NCI-H226 (cell line): ENCODE measurements at regions not wholly inside any gene's neighbourhood (a gene's known extent, or its start where the extent isn't known, plus 50 kb on each side); places are given as distances from the start of the nearest gene placed in this dataset.

Experiments used
- DNase-seq: peaks from one replicate; pipeline ENCODE4 v3.0.0-alpha.2; 2015

DNA sequence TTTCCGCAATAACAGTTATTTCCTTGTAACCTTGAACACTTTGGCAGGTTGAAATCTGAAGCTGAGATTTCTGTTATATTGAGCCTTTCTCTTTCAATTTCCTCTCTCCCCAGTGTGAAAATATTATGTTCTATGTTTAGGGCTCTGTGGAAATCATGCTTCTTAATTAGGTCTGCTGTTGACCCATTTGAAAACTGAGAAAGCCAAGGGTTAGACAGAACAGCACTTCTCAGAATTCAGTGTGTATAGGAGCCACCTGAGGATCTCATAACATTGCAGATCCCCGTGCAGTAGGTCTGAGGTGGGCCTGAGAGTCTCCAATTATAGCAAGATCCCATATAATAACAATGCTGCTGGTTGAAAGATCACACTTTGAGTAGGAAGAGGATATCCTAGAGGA, 230.2 kb upstream of the NT5C1B start:
- no peak for DNase-seq

DNA sequence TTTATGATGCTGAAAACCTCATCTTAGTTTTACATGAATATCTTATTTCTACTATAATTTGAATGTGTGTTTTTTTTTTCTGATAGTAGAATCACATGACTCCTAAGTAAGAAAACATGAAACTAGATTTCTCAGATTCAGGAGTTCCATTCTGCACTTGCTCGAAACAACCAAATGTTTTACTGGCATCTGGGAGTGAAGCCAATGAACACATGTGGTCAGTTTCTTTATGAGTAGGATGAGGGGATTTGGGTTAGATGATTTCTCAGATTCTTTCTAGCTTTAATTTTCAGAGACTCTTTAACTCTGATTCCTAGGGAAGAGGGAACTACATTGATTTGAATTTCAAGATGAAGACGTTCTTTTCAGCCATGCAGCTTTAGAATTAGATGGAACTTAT, 225.0 kb upstream of the NT5C1B start:
- DNase-seq, result no peak

DNA sequence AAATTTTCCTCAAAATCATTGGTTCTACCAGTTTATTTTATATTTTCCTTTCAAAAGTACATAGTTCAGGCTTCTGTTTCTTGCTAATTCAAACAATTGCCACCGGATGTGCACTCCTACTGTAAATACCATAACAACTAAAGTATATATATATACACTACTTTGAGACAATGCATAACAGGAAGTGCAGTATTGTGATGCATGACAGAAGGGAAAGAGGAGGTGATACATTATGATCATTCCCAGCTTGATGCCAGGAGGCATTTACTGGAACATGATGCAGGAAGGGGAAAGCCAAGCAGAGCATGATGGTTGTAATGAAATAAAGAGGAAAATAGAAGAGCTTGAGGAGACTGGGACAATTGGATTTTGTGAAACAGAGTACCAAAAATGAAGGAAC, 215.2 kb upstream of the NT5C1B start:
- DNase-seq, result no peak

DNA sequence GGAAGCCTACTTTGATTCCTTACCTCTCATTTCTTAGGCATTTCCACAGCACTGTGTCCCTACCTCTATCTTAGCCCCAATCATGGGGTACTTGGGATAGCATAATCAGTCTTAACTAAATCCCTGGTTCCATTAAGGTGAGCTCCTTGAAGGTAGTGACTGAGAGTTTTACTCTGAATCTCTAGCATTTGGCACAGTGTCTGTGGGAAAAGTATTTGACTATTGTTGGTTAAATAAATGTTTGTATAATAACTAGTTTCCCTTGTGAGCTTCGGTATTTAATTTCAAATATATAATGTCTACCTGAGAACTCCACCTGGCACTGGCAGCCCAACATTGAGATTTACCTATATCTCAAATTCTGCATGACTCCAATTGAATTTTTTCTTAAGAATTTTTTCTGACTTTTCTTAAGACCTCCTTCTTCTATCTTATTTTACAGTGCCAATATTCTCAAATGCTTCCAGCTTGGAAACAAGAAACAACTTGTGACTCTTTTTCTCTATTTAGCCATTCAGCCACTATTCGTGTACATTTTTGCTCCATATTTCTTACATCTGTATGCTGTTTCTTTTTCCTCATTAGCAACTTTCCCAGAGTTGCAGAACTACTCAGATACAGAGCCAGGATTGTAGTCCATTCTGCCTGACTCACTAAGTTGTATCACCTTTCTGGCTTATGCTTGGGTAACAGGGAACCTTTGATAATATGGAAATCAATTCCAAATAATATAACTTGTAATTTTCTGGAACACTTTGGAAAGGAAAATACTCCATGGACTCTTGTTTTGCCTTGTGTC, 214.0 kb upstream of the NT5C1B start:
- DNase-seq, result no peak

DNA sequence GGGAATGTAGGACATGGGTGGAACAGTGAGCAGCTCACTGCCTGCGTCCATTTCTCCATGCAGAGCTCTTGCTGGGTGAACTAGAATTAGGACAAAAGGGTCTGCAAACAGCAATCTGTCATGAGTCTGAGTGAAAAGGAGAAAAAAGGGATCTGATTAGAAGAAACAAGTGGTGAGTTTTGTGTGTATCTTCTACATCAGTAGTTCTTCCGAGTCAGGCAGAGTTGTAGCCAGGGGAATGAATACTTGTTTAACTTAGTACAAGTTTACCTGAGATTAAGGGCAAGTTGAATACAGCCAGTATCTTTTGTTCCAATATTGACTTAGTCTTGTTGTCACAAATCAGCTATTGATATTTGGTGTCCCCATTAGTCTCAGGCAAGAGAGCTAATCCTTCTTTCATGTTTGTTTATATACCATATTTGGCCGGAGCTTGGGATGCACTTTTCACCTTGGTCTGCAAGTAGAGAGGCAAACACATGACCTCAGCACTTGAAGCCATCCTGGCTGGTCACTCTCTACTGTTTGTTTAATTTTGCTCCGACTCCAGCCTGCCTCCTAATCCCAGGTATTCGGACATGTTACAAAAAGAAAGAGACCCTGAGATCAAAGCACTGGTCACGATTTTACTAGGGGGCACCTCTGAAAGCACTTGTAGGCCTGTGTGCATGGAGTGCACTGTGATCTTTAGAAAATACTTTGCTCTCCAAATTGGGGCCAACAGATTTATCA, 211.0 kb upstream of the NT5C1B start:
- no peak for DNase-seq

DNA sequence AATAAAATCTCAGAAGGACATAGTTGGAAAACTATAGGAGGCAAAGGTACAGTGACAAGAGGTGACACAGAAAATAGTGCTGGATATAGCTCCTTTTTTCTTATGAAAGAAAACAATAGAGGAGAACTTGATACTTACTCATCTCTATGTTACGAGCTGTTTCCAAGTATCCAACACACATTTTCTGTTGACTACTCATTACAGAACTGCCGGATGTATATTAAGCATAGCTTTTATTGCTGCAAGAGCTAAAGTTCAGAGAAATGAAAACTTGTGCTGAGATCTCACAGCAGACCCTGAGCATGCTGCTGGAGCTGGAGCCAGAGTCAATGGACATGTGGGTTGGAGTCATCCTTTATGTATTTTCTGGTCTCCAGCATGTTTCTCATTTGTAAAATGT, 210.0 kb upstream of the NT5C1B start:
- DNase-seq, result no peak

DNA sequence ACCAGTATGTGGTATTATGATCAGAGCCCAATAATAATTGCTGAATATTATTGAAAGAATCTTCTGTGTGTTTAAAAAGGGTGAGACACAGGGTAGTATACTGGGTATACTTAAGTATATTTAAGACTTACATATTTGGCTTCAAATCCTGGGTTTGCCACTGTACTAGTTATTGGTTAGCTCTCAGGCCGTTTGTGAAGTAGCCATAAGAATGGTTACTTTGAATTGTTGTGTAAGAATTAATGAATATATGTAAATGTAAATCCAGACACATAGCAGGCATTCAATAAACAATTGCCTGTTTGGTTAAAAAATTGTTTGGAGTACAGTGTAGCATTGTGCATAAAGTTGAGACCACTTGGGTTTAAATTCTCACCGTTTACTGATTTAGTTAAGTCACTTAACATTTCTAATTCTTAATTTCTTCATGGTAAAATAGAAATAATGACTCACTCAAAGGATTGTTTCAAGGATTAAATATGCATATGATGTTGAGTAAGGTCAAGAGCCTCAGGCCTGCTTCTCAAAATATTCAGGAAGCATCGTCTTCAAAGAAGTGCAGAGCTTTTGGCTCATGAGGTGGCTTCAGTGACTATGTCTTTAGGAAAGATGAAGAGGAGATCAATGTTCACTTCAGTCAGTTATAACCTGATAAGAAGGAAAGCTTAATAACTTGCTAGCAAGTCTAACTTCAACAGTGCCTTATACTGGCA, 207.9 kb upstream of the NT5C1B start:
- DNase-seq, result no peak

DNA sequence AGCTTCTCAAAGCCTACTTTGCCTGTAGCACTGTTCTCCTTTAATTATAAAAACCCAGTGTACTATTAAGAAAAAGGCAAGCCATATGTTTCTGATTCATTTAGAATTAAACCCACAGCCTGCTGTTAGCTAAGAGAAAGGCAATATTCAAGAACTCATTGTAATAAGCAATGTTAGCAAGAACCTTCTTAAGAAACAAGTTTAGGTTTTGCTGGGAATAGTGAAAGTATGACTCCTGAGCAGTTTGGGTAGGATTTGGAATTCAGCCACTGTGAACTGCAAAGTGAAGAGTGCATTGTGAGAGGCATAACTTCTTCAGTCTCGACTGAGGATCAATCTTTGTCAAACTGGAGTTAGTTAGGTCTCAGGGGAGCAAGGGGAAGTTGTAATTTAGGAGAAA, 206.5 kb upstream of the NT5C1B start:
- DNase-seq, result no peak

DNA sequence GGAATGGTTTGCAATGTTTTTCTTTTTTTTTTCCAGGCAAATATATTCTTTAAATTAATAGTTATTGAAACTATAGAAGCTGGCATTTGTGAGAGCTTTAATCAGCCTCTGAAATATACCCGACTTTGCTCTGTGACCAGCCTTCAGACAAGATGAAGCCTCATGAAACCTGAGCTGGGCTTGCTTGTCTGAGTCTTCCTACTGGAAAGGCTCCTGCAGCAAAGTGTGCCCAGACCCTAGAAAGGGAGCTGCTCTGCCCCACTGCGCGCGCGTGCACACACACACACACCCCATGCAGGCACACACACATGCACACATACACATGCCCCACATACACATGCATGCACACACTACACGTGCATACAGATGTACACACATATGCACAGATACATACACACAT, 203.3 kb upstream of the NT5C1B start:
- no peak for DNase-seq

DNA sequence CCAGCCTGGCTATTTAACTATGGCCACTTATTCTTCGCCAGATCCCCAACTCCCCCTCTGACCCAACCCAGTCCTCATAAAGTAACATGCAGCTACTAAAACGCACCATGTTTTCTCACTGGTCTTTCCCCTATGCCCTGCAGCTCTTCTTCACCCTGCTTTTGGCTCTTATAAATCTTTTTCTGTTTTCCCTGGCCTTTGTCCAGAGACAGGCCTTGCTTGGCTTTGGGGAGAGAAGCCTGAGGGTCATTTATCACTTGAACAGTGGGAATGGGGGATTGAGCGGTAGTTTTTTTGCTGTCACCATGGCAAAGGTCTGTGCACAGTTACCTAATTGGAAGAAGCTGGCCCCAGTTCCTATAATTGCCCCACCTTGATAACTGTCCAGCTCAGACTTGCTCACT, 202.9 kb upstream of the NT5C1B start:
- DNase-seq, result no peak

DNA sequence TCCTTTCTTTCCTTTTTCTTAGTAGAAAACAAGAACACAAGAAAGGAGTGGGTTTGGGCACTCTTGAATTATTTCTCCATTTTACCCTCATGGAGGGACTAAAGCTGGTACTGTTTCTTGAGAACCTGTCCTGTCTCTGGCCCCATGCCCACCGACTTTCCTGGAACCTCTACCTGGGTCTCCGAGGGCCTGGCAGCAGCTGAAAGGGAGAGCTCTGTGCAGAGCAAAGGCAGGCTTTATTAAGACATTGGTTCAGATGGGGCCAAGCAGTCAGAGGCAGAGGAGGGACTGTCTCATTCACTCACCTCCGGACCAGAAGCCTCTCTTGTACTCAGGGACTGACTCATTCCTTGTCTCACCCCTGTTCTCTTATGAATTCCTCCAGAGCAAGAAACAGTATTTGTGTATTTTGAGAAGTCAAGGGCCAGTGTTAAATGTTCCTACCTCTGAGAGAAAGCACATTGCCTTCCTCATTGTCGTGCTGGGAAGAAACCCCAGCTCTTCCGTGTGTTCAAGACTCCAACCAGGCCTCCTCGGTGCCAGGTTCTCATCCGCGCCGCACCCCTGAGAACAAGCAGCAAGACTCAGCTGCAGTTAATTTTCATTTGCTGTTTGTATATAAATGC, 201.9 kb upstream of the NT5C1B start:
- DNase-seq, result no peak

DNA sequence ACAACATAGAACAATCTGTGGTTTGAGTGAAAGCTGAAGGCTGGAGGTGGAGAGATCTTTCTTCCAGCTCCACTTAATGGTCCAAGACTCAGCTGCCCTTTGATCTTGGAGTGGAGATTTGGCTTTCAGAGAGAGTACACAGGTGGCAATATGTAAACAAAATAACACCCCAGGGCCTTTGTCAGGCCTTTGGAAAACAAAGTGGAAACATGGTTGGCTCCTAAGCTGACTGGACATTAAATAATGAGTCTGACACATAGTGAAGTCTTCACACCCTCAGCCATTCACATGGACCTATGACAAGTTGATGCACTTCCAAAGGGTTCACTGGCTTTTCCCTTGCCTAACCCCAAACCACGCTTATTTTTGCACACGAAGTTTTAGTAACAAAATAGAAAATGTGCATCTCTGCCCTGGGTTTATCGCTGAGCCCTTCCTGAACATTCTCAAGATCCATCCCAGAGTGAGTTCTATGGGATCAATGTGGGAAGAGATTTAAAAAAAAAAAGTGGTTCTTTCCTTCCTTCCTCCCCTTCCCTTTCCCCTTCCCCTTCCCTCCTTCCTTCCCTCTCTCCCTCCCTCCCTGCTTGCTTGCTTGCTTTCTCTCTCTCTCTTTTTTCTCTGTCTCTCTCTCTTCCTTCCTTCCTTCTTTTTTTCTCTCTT, 201.3 kb upstream of the NT5C1B start:
- DNase-seq, result no peak

DNA sequence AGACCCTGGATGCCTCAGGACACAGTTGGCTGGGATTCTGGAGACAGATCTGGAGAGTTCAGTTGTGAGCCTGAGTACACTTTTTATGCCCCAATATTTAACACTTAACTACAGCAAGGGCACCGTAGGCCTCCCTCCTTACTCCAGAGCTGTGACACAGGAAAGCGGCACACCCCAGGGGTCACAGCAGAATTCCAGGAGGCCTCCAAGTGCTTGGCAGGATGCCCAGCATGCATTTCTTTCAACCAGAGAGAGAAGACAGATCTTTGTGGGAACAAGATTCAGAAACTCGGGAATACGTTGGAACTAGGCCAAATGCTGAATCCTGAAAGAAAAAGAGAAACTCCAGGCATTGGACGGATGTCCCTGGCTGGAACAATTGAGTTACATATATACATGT, 199.2 kb upstream of the NT5C1B start:
- peak; percentile 23 for DNase-seq

DNA sequence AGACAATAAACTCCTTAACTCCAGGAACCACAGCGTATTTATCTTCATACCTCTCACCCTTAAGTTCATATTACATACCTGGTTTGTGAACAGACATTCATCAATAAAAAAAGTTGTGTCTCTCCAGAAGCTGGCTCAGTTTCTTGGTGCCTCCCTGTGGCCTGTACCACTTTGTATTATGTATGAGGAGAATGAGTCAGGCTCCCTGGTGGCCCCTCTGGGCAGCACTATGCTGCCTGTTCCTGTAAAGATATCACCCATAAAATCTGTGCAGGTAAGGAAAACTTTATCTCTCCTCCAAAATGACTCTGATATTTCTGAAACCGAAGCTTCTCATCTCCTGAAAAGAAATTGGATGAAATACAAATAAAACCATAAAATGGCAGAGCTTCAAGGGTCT, 198.4 kb upstream of the NT5C1B start:
- no peak for DNase-seq

DNA sequence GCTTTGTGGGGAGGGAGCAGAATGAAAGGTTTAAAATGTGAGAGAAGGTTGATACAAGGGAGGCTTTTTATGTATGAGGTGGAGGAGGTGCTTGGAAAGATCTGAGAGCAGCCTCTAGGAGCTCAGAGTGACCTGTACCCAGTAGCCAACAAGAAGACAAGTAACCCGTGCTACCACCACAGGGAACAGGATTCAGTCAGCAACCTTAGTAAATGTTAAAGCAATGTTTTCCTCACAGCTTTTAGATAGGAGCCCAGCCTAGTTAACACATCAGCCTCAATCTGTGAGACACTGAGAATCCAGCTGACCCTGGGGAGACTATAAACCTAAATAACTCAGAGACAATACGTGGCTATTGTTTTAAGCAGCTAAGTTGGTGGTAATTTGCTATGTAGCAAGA, 194.9 kb upstream of the NT5C1B start:
- DNase-seq, result no peak

DNA sequence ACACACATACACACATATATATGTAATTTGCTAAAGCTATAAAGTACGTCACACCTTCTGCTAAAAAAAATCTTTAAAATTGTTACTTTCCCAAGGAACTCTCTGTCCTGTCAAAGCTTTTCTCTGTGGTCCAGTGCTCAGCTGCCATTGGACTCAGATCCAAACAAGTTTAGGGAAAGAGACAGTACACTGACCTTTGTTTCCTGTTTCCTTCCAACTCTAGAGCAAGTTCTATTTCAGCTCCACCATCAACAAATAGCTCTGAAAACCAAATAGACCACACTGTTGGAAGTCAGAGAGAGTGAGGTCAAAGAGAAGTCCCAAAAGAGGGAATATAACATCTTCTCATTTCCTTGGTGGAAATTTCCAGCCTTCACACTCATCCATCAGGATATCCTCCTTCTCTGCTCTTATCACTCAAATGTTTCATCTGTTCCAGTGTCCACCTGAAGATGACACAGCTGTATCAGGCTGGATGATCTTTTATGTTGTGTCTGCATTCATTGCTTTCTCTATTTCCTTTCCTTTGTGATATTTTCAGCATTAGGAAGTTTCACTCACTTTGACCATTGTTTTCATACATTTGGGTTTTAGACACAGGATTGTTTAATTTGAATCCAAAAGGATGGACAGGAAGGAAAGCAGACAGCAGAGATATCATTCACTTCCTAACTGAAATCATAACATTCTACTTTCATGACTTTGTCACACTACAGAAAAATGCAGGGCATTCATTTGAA, 192.3 kb upstream of the NT5C1B start:
- DNase-seq, result no peak

DNA sequence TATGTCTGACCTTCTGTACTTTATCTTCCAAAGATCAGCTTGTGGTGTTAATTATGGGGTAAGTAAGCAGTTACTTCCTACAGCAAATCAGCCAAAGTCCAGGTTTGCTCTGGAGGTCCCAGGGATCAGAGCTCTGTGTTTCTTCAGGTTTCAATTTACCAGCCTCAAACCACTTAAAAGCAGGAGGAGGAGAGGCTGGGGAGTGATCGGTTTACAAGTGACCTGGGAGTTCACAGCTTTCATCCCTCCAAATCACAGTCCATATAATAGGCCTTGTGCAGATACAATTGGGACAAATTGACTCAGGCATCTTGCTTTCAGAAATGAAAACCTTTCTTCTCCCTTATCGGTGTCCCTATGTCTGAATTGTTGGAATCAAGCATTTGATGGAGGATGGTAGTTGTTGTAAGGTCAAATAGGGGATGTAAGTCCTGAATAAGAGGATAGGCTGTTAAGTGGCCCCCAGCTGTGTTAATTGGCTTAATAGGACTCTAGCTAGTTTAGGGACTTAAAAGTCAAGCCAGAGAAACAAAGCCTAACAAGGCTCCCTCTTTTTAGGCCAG, 188.0 kb upstream of the NT5C1B start:
- no peak for DNase-seq

DNA sequence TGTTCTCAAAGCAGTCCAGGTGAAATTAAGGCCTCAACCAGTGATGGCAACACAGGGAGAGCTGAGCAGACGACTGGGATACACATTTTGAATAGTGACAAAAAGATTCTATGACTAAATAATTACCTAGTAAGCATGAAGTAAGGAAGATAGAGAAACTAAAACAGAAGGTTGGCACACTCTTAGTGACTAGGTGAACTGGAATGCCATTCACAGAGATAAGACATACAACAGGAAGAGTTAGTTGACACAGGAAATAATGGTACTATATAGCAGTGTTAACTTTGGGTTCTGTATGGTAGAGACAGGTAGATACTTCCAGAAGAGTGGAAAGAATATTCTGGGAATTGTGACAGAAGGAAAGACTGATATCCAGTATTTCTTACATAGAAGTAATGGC, 181.8 kb upstream of the NT5C1B start:
- peak; percentile 55 for DNase-seq

DNA sequence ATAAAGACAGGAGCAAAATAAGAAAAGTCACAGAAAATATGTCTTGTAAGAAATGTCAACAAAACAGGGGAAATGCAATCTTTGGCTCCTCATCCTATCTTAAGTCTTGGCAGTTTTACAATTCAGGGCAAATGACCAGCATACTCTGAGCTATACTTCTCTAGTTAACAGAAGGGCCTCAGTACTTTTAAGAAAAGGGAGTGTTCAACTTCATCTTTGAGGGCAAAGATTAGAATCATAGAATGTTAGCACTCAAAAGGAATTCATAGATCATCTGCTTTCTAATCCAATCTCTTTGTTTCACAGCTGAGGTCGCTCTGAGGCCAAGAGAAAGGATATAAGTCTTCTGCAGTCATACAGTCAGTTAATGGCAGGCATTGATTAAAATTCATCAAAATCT, 174.0 kb upstream of the NT5C1B start:
- DNase-seq, result peak; percentile 41

DNA sequence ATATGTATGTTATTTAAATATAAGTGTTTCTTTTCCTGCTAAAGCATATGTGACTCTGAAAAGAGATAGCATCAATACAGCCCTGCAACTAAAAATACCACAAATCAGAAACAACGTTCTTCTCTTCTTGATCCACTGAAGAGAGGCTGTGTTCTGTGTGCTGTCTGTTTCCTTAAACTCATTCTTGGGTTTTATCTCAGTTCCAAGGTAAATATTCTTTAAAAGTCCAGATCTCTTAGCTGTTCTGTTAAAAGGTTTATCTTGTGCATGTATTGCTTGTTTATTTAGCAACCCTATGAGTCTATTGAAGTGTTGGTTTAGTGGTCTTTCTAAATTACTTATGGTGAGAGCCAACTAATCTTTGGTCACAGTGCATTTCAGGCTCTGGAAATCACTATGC, 173.3 kb upstream of the NT5C1B start:
- DNase-seq, result no peak

DNA sequence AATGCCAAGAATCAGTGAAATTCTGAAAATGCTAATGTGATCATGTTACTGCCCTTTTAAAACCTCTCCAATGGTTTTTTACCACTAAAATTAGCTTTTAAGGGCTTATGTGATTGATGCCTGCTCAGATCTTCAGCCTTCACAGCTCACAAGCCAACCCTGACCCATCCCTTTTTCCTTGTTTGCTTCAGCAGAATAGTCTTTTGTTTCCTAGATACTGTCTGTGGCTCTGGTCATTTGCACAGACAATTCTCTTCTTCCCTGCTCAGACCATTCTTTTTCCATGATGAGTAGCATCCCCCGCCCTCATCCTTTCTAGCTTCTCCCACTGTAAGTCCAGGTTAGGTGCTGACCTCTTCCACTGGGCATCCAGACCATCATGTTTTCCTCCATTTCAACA, 164.9 kb upstream of the NT5C1B start:
- DNase-seq, result no peak

DNA sequence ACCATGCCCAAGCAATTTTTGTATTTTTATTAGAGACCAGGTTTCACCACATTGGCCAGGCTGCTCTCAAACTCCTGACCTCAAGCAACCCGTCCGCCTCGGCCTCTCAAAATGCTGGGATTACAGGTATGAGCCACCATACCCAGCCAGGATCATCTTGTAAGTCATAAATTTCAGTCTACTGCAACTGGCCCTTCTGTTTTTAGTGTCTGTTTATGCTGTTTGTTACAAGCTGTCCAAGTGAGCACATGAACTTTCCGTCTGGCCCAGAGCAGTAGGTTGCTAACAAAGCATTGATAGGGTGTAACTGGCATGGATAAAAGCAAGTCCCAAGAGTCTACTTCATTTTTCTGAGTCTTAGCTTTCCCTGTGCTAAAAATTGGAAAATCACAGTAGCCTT, 164.4 kb upstream of the NT5C1B start:
- DNase-seq, result no peak
